Activated CD4-positive, CD25-positive, alpha-beta regulatory T cell treated with anti-CD3 and anti-CD28 coated beads, Interleukin-2, amount 50 U/mL, for 24 hours (primary cell): ENCODE measurements at regions not wholly inside any gene's neighbourhood (a gene's known extent, or its start where the extent isn't known, plus 50 kb on each side); places are given as distances from the start of the nearest gene placed in this dataset.
A peak's percentile ranks its signal among the peaks of the same experiment; 100 is the strongest.
"Not testable (repeated sequence)": the region's sequence is repeated elsewhere in the genome, so short reads cannot be mapped to it uniquely, and the experiment has no call there.

Source experiments
- ATAC-seq, 2 donors: fragments of 150-1000 bp; cut with Tn5 transposase; one replicate each; pipeline ENCODE4 v1.10.0; 2021; ENCODE audit warnings: mild to moderate bottlenecking in 1 of 2, moderate library complexity in 1 of 2

DNA sequence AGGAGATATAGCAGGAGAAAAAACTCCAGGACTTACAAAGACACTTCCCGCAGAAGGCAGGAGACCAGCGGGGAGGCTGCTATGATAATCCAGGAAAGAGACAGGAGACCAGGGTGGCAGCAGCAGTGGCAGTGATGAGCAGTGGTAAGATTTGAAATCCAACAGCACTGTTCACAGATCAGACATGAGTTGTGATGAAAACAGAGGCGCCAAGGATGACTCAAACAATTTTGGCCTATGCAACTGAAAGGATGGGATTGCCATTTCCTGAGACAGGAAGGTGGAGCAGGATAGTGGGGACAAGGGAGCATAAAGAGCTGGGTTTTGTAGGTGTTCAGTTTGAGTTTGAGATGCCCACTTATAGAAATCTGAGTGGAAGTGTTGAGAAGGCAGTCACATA lies 108.6 kb upstream of the DYRK2 start:
- ATAC-seq, result no peak

DNA sequence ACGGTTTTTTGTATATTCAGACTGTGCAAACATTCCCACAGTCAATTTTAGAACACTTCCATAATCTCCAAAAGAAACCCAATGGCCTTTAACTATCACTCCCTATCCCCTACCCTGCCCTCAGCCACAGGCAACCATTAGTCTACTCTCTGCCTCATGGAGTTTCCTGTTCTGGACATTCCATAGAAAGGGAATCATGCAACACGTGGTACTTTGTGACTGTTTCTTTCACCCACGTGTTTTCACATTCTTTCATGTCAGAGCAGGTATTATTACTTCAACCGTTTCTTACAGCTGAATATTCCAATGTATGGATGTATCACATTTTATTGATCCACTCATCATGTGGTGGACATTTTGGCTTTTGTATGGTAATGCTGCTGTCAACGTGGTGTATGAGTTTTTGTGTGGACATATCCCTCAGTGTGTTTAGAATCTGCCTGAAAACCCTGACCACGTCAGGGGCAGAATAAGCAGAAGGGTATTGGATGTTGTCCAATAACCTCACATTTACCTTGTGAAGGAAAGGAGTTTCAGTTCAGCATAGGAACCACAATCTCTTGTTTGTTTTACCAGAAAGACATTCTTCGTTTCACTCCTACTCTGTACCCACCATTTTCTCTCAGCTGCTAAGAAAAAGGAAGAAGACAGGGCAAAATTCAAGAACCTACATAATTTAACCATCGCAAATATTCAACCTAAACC lies 107.5 kb upstream of the DYRK2 start:
- ATAC-seq, result no peak

DNA sequence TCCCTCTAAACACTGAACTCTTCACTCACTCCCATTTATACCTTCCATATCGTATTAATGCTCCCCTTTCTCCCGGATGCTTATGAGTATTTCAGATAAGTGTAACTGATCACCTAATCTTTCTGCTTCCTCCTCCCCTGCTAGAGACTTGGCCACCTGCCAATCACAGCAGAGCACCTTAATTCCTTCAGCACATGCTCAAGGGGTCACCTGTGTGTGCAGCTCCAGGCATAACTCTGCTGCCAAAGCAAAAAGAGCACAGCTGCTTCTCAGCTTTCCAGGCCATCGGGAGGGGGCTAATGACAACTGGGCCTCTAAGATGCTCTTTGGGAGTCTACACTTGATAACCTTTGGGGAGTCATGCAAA lies 106.9 kb upstream of the DYRK2 start:
- ATAC-seq, result no peak

DNA sequence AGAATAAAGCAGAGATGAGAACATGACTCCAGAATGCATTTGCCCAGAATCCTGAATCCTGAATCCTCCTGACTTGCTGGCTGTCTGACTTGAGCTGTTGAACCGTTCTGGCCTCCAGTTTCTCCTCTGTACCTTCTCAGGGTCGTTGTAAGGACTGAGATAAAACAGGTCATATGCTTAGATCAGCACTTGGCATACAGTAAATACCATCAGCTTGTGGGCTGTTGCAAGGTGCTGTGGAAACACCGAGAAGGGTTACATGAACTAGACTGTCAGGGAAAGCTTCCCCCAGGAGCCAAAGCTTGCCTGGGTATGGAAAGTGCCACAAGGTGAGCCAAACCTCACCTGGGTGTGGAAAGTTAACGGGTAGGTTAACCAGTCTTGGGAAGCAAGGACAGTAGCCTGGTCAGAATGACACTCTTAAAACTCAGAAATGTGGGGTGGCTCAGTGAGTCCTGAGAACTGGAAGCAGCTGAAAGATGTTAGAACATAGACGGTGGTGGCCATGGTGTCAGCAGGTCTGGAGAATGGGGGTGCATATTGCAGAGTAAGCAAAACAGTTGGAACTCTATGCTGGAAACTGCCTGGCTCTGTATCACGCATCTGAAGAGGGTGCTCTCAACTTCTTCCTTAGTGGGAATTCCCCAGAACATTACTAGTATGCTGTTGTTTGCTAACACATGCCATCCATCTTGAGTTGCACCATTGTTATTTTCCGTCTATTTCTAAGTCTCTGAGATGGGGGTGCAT lies 105.3 kb upstream of the DYRK2 start:
- no peak for ATAC-seq

DNA sequence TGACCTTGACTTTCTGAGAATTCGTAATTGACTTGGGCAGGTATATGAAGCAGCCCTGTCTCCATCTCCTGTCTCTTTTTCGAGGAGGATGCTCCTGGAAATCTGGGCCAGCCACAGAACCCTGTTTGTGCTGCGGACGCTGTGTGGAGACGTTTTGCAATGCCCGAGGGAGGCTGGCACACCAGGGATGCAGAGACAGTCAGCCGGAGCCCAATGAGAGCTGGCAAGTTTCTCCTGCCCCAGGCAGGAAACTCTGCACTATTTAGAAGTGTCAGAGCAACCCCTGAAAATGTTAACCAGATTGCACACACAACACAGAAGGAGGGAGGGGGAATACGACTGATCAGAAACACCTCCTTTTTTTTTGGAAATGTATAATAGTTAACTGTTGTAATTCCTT lies 103.2 kb upstream of the DYRK2 start:
- no peak for ATAC-seq

DNA sequence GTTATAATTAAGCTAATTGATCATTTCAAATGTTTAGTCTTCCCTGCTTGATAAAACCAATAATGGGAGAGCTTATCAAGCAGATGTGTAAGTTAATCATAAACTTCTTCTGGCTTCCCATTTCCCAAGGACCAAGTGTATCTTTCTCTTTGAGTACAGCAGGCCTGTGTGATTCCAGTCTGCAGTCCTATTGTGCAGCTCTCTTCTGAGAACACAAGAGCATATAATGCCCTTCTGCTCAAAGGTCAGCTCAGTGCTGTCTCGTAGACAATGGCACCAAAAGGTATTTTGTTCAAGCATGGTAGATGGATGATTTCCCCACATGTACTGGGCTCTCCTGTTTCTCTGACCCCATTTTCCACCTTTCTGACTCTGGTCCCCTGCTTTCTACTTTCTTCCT lies 101.8 kb upstream of the DYRK2 start:
- no peak for ATAC-seq

DNA sequence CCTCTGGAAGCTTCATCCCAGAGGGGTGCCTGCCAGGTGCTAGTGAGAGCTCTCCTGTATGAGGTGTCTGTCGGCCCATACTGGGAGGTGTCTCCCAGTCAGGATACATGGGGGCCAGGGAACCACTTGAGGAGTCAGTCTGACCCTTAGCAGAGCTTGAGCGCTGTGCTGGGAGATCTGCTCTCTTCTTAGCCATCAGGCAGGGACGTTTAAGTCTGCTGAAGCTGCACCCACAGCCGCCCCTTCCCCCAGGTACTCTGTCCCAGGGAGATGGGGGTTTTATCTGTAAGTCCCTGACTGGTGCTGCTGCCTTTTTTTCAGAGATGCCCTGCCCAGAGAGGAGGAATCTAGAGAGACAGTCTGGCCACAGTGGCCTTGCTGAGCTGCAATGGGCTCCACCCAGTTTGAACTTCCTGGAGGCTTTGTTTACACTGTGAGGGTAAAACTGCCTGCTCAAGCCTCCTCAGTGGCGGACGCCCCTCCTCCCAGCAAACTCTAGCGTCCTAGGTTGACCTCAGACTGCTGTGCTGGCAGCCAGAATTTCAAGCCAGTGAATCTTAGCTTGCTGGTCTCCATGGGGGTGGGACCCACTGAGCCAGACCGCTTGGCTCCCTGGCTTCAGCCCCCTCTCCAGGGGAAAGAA lies 93.3 kb upstream of the DYRK2 start:
- not testable (repeated sequence) for ATAC-seq

DNA sequence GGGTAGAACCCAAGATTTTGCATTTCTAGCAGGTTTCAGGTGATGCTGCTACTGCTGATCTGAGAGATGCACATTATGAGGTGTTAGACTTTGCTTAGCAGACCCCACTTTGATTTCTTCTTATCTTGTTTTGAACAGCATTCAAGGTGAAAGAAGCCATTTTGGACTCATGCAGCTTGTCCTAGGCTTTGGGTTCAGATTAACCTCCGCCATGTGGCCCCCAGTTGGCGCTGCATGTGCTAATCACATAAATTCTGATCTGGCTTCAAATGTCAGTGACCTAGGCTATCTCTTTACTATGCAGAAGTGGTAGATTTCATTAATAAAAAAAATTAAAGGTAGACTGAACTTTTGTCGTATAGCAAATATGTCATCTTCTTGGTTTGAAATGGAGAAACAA lies 89.8 kb upstream of the DYRK2 start:
- ATAC-seq, result no peak

DNA sequence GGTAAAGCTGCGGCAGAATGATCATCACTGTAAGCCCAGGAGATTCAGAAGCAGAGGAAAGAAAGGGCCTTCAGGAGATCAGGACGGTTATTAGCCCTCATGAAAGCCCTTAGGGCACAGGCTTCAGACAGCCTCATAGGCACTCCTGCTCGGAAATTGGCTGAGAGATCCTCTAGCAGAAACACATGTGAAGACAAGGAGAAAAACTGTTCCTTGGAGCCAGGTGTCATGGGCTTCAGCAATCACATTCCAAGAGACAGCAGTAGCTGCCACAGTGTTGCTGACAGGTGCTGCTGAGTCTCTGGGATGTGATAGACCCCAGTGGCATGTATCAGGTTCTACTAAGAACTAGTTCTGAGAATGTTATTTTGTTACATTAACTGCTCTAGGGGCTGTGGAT lies 88.8 kb upstream of the DYRK2 start:
- no peak for ATAC-seq

DNA sequence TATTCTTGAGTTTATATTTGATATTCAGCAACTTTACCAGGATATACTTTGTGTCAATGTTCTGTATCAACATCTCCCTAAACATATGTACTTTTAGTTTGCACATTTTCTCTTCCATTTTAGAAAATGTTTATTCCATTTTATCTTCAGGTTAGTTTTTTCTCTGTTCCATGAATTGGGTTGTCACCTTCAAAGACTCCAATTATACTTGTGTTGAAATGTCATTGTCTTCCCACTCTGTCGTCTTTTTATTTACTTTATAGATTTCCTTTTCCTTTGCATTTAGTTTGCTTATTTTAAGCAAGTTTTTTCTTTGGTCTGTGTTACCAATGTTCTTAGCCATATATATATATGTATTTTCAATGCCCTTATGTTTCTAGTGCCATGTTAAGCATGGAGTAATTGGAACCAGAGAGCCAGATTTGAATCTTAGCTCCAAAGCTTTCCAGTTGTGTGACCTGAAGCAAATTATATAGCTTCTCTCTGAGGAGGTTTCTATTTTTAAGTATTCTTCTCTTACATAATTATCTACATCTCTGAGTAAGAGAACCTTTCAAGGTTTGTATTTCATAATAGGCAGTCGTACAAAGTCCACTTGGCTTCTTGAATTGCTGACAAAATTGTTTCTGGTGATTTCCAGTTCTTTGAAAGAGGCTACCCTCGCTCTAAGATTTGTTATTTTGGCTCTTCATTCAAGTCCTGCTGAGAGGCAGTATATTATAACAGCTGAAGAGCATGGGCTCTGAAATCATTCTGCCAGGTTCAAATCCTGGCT lies 85.8 kb upstream of the DYRK2 start:
- no peak for ATAC-seq

DNA sequence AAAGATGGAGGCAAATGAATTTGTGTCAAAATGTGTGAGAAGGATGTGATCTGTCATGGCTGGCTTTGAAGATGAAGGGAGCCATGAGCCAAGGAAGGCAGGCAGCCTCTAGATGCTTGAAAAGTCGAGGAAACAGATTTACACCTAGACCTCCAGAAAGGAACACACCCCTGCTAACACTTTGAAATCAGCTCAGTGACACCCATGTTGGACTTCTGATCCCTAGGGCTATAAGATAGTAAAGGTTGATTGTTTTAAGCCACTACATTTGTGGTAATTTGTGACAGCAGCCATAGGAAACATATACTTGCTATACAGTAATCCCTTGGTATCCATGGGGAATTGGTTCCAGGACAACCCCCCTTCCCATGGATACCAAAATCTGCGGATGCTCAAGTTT lies 80.5 kb upstream of the DYRK2 start:
- no peak for ATAC-seq

DNA sequence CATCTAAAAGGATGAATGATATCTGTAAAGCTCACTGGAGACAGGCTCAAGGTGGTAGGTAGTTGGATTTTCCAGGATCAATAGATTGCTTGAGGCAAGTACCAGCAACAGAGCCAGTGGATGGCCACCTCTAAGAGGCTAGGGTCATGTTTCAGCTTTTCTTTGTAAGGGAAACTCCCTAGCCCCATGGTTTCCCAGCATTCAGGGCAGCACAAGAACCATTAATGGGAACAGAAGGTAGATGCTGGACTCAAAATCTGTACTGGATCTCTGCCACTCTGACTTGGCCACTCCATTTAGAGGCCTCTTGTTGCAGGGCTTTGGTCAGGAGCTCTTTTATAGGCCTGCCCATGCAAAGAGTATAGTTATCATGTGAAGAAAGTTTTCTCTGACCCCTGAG lies 76.1 kb upstream of the DYRK2 start:
- ATAC-seq, result no peak

DNA sequence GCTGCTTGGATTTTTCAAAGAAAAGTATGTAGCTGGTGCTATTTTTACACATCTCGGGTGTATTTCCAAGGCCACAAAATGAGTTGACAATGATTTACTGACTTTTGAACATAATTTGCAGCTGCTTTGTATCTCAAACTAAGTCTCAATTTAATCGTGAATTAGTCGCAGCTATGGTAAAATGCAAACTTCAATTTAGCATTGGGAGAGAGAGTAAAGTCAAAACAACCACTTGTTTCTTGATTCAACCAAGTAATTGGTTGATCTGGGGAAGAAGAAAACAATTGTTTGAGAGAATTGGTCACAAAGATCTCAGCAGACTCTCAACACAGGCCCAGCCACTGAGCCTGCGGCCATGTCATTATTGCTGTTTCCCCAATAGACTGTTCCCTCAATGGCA lies 75.0 kb upstream of the DYRK2 start:
- ATAC-seq, result no peak

DNA sequence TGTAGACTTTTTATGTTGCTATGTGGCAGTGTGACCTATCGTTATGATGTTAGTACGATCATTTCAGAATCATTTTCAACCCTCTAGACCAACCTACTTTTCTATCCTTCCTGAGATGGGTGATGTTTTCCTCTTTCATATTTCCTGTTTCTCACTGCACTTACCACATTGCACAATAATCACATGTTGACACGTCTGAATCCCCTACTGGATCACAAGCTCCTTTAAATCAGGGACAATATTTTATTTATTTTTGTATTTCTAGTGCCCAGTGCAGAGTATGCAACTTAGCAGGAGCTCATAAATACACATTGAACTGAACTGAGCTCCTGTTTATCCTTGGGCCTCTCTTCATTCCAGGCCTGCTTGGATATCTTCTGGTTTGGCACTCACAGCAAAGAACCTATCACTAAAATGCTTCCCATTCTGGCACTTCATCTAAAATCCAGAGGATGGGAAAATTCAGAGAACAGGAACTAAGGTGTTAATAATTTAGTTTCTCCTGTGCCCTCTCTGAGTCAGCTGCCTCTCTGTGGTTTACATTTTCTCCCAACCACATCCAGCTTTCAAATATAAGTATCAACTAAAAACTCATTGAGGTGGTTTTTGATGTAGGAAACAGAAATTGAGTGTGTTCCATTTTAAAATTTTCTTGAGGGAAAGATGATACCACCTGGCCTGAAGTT lies 69.4 kb upstream of the DYRK2 start:
- ATAC-seq, result peak; percentile 55 to 56

DNA sequence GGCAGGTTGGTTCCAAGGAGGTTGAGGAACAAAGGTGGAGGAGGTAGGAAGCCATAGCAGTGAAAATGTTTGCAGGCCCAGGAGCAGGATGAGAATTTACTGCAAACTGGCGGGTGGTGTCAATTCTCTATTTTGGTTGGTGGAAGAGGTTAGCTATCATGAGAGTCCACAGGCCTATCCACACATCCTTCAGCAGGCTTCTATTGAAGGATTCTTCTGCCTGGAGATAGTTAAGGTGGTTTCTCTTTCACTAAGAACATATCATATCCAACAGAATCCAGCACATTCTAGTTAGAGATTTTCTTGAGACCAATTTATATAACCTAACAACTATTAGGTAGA lies 68.9 kb upstream of the DYRK2 start:
- ATAC-seq, result no peak

DNA sequence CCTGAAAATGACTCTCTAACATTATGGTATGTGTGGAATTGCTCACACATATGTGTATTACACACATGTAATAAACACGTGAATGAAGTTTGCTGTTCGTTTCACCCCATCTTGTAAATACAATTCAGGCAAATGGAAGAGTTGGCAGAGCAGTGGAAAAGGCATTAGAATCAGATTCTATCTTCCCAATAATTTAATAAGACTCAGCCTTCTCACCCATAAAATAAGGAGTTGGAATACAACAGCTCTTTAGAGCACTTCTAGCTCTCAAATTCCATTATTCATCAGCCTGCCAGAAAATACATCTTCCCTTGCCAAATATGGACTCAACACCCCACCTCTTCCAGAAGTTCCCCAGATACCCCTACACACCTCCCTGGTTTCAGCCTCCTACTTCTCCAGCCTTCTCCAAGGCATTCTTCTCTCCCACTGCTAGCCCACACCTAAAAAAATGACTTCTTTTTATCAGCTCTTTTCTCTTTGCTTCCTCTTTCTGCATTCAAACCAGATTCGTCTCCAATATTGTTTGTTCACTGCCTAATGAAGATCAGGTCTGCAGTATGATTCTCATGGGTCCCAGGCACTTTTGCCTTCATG lies 66.2 kb upstream of the DYRK2 start:
- no peak for ATAC-seq

DNA sequence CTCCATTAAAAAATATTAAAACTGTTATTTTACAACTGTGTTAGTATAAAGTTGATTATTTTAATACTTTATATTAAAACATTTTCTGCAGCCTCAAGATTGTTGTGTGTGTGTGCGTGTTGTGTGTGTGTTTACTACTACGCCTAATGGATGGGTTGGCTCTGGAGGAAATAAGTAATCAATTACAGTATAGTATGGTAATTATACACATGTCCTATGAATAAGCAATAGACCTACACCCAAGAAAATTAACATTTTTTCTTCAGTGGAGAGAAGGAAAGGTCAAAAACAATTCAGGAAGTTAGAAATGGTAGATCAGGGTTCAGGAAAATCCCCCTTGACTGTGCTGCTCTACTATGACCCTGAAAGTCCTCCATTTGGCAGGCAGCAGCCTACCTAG lies 65.7 kb upstream of the DYRK2 start:
- ATAC-seq, result no peak

DNA sequence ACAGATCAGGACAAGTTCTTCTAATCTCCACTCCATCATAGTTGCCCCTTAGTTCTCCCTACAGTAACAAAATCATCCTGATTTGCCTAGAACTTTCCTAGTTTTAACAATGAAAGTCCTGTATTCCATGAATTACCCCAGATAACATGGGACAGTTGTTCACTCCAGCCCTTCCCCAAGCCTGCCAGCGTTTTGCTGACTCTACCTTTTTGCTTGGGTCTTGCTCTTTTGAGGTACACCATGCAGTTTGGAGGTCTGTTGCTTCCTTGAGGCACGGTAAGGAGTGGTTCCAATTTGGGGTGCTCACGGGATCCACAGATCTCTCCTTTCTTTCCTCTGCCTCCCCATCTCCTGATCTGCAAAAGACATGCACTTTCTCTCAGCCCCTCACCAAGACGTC lies 61.6 kb upstream of the DYRK2 start:
- no peak for ATAC-seq

DNA sequence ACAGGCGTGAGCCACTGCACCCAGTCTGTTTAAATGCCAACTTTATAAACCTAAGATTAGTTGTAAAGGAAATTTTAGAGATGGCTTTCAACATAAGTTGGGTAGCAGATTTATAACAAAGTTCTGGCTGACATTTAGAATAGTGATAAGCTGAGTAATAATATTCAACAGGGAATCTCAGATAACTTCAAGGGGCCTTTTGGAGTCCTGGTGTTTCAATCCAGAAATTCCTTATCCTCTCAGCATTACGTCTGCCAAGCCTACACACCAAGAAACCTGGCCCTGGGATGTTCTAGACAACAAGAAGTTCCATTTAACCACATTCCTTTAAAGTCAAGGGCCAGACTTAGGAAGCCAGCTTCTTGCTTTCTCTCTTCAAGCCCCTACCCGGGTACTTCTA lies 59.5 kb upstream of the DYRK2 start:
- ATAC-seq, result no peak

DNA sequence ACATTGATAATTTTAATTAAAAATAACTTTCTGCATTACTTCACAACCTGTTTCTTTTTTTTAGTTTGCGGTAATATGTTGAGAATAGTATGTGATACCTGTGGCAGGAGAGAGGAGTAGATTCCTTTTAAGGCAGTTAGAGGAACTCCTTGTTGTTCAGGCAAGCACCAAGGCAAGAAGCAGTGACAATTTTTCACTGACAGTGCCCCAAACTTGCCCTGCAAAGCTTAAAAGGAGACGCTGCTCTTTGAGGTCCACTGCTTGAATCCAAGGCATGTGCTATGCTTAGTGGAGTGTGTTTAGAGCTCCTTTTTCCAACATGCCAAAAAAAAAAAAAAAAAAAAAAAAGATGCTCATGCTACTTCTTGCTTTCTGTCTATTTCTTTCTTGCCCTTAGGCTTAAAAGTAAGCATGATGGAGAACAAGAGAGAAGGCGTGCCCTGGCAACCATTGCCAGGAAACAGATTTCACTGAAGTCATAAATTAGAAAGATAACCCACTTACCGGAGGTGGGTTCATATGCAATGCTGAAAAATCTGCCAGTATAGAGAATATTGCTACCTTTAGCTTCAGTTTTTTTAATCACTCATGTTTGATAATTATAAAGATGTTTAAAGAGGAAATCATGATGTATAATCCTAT lies 58.3 kb upstream of the DYRK2 start:
- ATAC-seq, result no peak

DNA sequence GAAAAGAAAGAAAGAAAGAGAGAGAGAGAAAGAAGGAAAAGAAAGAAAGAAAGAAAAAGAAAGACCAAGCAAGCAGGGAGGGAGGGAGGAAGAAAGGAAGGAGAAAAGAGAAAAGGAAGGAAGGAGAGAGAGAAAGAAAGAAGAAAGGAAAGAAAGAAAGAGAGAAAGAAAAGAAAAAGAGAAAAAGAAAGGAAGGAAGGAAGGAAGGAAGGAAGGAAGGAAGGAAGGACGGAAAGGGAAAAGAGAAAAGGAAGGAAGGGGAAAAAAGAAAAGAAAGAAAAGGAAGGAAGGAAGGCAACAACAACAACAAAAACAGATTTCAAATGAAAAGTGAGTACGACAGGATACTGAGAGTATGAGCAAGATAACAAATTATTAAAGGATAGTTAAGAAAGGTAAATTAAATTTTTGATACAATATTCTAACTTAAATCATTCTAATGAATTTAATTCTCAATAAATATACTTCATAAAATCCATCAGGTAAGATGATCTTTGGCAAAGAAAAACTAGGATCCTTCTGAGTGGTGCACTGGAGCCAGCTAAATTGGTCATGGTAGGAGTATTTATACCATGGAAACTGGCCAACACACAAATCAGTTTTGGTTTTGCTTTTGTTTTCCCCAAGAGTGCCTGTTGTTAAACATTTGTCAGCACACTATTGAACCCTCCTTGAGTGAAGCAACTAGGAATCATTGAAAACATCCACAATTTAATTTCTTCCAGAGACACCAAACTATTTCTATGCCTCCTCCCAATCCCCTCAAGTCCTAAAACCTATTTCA lies 56.1 kb upstream of the DYRK2 start:
- peak; percentile 75 for ATAC-seq
